Muscle layer of colon (tissue), 2 donors: ENCODE measurements at regions not wholly inside any gene's neighbourhood (a gene's known extent, or its start where the extent isn't known, plus 50 kb on each side); places are given as distances from the start of the nearest gene placed in this dataset.

ENCODE experiments used
- H3K27ac ChIP-seq: one replicate; pipeline ENCODE4 v1.7.0; 2013; ENCODE audit warnings: low read depth, mild to moderate bottlenecking, low read length, moderate library complexity
- H3K27me3 ChIP-seq, 2 donors: one replicate each; pipeline ENCODE4 v1.7.0; 2013; ENCODE audit warnings: low read length in 2 of 2, mild to moderate bottlenecking in 2 of 2; ENCODE audit not compliant: insufficient read depth in 2 of 2, control insufficient read depth in 1 of 2
- H3K36me3 ChIP-seq: one replicate; pipeline ENCODE4 v1.7.0; 2013; ENCODE audit warnings: mild to moderate bottlenecking, low read length; ENCODE audit not compliant: insufficient read depth
- H3K4me1 ChIP-seq: one replicate; pipeline ENCODE4 v1.7.0; 2013; ENCODE audit warnings: mild to moderate bottlenecking, low read length; ENCODE audit not compliant: insufficient read depth
- H3K4me3 ChIP-seq, 2 donors: one replicate each; pipeline ENCODE4 v1.7.0; 2013; ENCODE audit warnings: low read length in 2 of 2, low read depth in 1 of 2, mild to moderate bottlenecking in 1 of 2, moderate library complexity in 1 of 2
- H3K9ac ChIP-seq: one replicate; pipeline ENCODE4 v1.7.0; 2013; ENCODE audit warnings: low read length
- H3K9me3 ChIP-seq: one replicate; pipeline ENCODE4 v1.7.0; 2013; ENCODE audit warnings: mild to moderate bottlenecking, low read length
- donor health status: abdominal sarcoma.
- donor health status: Adenocarcinoma of cecum.

GRCh38 chr6:90787446-90787845, 200.6 kb upstream of the MAP3K7 start:
- Histone ChIP-seq H3K27ac (no peak overlapping the region), H3K9me3 (no peaks in the 10 kb centered on the region), H3K4me1 (peaks cover 10% of the 10 kb centered on the region), H3K36me3 (no peaks in the 10 kb centered on the region), H3K27me3 (no peaks in the 10 kb centered on the region), H3K9ac (no peak overlapping the region), H3K4me3 (no peak overlapping the region)

- no peaks in the 10 kb centered on the region for H3K4me1 ChIP-seq
- H3K9ac ChIP-seq = no peak overlapping the region
- H3K27me3 ChIP-seq = no peaks in the 10 kb centered on the region
- H3K4me3 ChIP-seq = no peak overlapping the region
- no peaks in the 10 kb centered on the region for H3K9me3 ChIP-seq
- no peak overlapping the region for H3K27ac ChIP-seq
- no peaks in the 10 kb centered on the region for H3K36me3 ChIP-seq
These were observed 193.9 kb upstream of the MAP3K7 start for GRCh38 chr6:90780778-90781177.

- H3K9me3 ChIP-seq = no peaks in the 10 kb centered on the region
- H3K9ac ChIP-seq = no peak overlapping the region
- no peaks in the 10 kb centered on the region for H3K27me3 ChIP-seq
- no peaks in the 10 kb centered on the region for H3K4me1 ChIP-seq
- H3K4me3 ChIP-seq = no peak overlapping the region
- no peaks in the 10 kb centered on the region for H3K36me3 ChIP-seq
- no peak overlapping the region for H3K27ac ChIP-seq
These were observed 193.3 kb upstream of the MAP3K7 start for GRCh38 chr6:90780141-90780540.

- no peak overlapping the region for H3K27ac ChIP-seq
- H3K9me3 ChIP-seq = no peaks in the 10 kb centered on the region
- no peak overlapping the region for H3K9ac ChIP-seq
- no peaks in the 10 kb centered on the region for H3K36me3 ChIP-seq
- no peaks in the 10 kb centered on the region for H3K27me3 ChIP-seq
- H3K4me1 ChIP-seq = no peaks in the 10 kb centered on the region
- no peak overlapping the region for H3K4me3 ChIP-seq
These were observed 191.7 kb upstream of the MAP3K7 start for GRCh38 chr6:90778417-90779203.

GRCh38 chr6:90770778-90771177, 183.9 kb upstream of the MAP3K7 start:
- Histone ChIP-seq H3K27me3 (no peaks in the 10 kb centered on the region), H3K9me3 (no peaks in the 10 kb centered on the region), H3K9ac (no peak overlapping the region), H3K4me1 (no peaks in the 10 kb centered on the region), H3K27ac (no peak overlapping the region), H3K4me3 (no peak overlapping the region), H3K36me3 (no peaks in the 10 kb centered on the region)

DNA sequence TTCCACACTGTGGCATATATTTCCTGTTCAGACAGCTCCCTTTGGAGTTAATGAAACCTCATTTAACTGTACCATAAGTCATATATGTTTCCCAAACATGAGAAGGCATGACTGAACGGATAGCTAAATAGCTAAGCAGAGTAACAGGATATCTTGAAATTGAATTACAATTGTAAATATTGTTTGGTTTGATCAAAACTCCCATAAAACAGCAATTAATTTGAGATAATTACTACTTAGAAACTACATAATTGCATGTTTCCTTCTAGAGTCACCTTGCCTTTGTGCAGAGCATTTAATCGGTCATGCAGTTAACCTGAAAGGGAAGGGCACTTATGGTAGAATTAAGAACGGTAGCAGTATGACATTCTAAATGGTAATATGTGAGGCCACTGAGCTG, 179.0 kb upstream of the MAP3K7 start:
- Histone ChIP-seq H3K36me3 (no peaks in the 10 kb centered on the region), H3K27me3 (no peaks in the 10 kb centered on the region), H3K4me3 (no peak overlapping the region), H3K4me1 (no peaks in the 10 kb centered on the region), H3K9me3 (no peaks in the 10 kb centered on the region), H3K9ac (no peak overlapping the region), H3K27ac (no peak overlapping the region)

- Histone ChIP-seq H3K4me3 (no peak overlapping the region), H3K36me3 (no peaks in the 10 kb centered on the region), H3K4me1 (no peaks in the 10 kb centered on the region), H3K9me3 (no peaks in the 10 kb centered on the region), H3K27me3 (no peaks in the 10 kb centered on the region), H3K9ac (no peak overlapping the region), H3K27ac (no peak overlapping the region)
These were observed 178.6 kb upstream of the MAP3K7 start for GRCh38 chr6:90765491-90765890.

DNA sequence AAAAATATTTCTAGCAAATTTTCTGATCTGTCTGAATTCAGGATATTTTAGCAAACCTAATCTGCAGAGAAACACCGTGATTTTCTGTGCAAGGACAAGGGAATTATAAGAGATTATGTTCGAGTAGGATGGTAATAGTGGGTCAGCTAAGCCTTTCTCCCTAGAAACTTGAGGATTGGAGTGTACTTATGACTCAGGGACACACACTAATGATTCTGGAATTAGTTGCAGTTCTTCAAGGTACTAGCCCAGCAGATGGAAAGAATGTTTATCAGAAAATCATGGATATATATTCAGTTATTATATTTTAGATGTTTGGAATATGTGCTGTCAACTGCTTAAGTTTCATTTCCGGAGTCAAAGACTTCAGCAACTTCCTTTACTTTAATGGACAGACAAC, 177.1 kb upstream of the MAP3K7 start:
- H3K27me3 ChIP-seq = no peaks in the 10 kb centered on the region
- H3K27ac ChIP-seq = no peak overlapping the region
- no peaks in the 10 kb centered on the region for H3K9me3 ChIP-seq
- no peak overlapping the region for H3K9ac ChIP-seq
- H3K4me1 ChIP-seq = no peaks in the 10 kb centered on the region
- H3K4me3 ChIP-seq = no peak overlapping the region
- no peaks in the 10 kb centered on the region for H3K36me3 ChIP-seq

DNA sequence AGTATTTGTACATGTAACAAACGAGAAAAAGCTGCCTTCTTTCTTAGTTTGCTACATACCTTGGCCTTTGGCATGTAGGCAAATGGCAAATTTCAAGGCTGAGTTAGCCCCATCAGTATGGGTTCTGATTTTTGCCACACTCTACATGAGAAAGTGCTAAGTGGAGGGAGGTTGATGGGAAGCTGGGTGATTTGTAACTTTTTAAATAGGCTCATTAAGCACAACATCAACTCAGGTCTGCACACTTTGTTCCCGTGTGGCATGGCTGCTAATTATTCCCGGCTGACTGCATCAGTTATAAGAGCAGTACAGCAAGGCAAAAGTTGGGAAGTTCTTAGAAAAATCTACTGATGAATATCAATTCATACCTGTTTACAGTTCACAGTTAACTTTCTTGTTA, 172.8 kb upstream of the MAP3K7 start:
- H3K36me3 ChIP-seq = no peaks in the 10 kb centered on the region
- no peak overlapping the region for H3K4me3 ChIP-seq
- H3K9ac ChIP-seq = no peak overlapping the region
- no peaks in the 10 kb centered on the region for H3K4me1 ChIP-seq
- no peak overlapping the region for H3K27ac ChIP-seq
- no peaks in the 10 kb centered on the region for H3K27me3 ChIP-seq
- H3K9me3 ChIP-seq = no peaks in the 10 kb centered on the region

- Histone ChIP-seq H3K9me3 (no peaks in the 10 kb centered on the region), H3K9ac (no peak overlapping the region), H3K27ac (no peak overlapping the region), H3K27me3 (no peaks in the 10 kb centered on the region), H3K4me1 (no peaks in the 10 kb centered on the region), H3K36me3 (no peaks in the 10 kb centered on the region), H3K4me3 (no peak overlapping the region)
These were observed 171.9 kb upstream of the MAP3K7 start for GRCh38 chr6:90758741-90759140.

- no peak overlapping the region for H3K27ac ChIP-seq
- no peaks in the 10 kb centered on the region for H3K27me3 ChIP-seq
These were observed 167.2 kb upstream of the MAP3K7 start for GRCh38 chr6:90753820-90754643.

More at GRCh38 chr6:90753820-90754643, 167.2 kb upstream of the MAP3K7 start:
- no peak overlapping the region for H3K4me3 ChIP-seq
- H3K9ac ChIP-seq = no peak overlapping the region
- no peaks in the 10 kb centered on the region for H3K36me3 ChIP-seq
- no peaks in the 10 kb centered on the region for H3K9me3 ChIP-seq
- H3K4me1 ChIP-seq = no peaks in the 10 kb centered on the region
